ENCODE measurements at regions not wholly inside any gene's neighbourhood (a gene's known extent, or its start where the extent isn't known, plus 50 kb on each side); places are given as distances from the start of the nearest gene placed in this dataset.

DNA sequence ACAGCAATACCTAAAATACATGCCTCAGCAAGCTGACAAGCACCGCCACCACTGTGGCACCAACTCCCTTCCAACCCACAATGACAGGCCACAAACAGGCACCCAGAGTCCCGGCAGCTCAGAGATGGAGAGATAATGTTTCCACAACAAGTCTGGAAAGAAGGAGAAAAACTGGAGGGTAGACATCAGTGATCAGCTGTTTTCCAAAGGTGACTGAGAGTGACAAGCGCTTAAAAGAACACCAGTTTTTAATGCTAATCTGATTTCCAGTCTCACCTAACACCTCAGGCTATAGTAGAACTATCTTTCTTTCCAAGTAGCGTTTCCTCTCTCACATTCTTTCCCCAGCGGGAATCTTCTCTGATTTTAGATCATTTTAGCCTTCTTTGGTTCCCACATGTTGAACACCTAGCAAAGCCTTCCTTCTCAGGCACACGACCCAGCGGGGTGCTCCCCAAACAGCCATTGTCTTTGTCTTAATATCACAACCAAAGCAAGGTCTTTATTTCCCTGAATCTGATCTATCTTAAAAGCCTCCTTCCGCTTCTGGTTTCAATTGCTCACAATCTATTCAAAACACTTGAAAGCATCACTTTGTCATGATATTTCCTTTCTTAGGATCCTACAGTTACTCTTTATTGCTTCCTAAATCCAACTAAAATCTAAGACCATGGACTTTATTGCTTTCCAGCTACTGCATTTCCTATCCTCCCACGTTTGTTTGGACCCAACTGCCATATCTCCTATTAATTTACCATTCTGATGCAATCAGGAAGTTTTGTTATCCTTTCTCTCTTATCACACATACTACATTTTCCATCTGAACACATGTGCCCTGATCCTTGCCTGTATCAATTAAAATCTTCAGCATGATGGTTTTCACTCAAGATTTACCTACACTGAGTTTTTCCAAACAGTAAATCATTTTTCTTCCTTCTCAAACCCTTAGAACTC, 282.7 kb downstream of the ADGB start:
- DNase-seq (ENCODE audit: low spot score in 2 of 2) (no peak), ATAC-seq (ENCODE audit: low read depth) (no peak)
- H3K27me3 Mint-ChIP-seq, result peaks cover 5% of the 10 kb centered on the region

GRCh38 chr6:146883640-146884531, 285.1 kb downstream of the ADGB start:
- DNase-seq (ENCODE audit: low spot score in 2 of 2) (no peak), ATAC-seq (ENCODE audit: low read depth) (no peak)
- Mint-ChIP-seq H3K36me3 (no peaks in the 10 kb centered on the region), H3K27me3 (peaks cover 5% of the 10 kb centered on the region), H3K4me1 (no peaks in the 10 kb centered on the region), H3K27ac (no peak overlapping the region), H3K9me3 (no peaks in the 10 kb centered on the region), H3K4me3 (no peak overlapping the region)

More for the DNA sequence above, 282.7 kb downstream of the ADGB start:
- no peaks in the 10 kb centered on the region for H3K36me3 Mint-ChIP-seq
- H3K27ac Mint-ChIP-seq, result no peak overlapping the region
- H3K4me3 Mint-ChIP-seq, result no peak overlapping the region
- peaks cover 7% of the 10 kb centered on the region for H3K4me1 Mint-ChIP-seq
- no peaks in the 10 kb centered on the region for H3K9me3 Mint-ChIP-seq

DNA sequence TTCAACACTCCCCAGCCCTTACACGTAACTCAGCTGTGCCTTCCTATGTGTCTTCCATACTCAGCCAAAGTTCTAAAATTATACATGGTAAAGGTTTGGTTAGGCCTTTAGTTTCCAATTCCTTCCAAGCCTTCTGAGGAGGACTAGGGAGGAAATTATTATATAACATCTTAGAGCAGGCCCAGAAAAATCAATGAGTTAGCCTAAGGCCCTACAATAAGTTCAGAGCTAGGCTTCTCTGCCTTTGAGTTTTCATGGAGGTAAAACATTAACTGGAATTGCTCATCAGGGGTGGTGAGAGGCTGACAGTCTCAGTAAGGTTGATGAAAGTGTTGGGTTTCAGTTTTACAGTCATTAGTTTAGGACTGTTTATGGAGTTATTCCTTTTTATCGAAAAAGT, 286.0 kb downstream of the ADGB start:
- no peak for ATAC-seq (ENCODE audit: low read depth)
- Mint-ChIP-seq H3K36me3 (no peaks in the 10 kb centered on the region), H3K4me1 (no peaks in the 10 kb centered on the region)

DNA sequence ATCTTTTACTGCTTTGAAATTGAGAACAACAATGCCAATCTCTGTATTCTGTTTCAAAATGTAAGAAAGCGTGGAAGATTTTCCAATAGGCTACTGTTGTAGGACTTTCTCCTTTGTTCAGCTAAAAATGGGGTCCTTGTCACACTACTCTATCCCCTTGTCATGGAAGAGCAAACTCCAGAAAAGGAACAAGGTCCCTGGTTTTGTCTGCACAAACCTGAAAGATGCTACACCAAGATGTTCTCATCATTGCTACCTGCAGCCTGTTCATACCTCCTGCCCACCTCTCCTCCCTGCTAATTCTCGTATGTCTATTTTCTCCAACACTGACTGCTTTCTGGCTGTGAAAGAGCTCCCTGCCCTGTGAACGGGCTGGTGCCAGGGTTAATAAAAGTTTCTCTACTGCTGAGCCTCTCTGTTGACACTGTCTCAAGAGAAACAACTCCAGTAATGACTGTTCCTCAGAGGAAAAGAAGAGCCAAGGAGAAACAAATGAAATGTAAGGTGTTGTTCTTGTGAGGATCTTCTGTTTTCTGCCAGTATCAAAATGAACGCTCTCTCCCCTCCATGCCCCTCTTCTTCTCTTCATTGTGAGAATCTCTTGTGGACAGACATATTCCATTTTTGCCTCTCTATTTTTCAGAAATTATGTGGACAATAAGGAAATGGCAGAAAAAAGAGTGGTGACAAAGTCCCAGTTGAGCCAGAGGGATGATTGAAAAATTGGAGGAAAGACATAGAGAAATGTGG, 287.1 kb downstream of the ADGB start:
- DNase-seq (ENCODE audit: low spot score in 2 of 2) (no peak), ATAC-seq (ENCODE audit: low read depth) (no peak)
- H3K4me3 Mint-ChIP-seq, result no peak overlapping the region
- H3K27me3 Mint-ChIP-seq, result peaks cover 5% of the 10 kb centered on the region
- H3K4me1 Mint-ChIP-seq, result no peaks in the 10 kb centered on the region
- H3K9me3 Mint-ChIP-seq, result no peaks in the 10 kb centered on the region
- H3K36me3 Mint-ChIP-seq, result no peaks in the 10 kb centered on the region
- H3K27ac Mint-ChIP-seq, result no peak overlapping the region

More for the DNA sequence above, 286.0 kb downstream of the ADGB start:
- Mint-ChIP-seq H3K27me3 (peaks cover 5% of the 10 kb centered on the region), H3K9me3 (no peaks in the 10 kb centered on the region), H3K4me3 (no peak overlapping the region), H3K27ac (no peak overlapping the region)
- DNase-seq (ENCODE audit: low spot score in 2 of 2), result no peak

DNA sequence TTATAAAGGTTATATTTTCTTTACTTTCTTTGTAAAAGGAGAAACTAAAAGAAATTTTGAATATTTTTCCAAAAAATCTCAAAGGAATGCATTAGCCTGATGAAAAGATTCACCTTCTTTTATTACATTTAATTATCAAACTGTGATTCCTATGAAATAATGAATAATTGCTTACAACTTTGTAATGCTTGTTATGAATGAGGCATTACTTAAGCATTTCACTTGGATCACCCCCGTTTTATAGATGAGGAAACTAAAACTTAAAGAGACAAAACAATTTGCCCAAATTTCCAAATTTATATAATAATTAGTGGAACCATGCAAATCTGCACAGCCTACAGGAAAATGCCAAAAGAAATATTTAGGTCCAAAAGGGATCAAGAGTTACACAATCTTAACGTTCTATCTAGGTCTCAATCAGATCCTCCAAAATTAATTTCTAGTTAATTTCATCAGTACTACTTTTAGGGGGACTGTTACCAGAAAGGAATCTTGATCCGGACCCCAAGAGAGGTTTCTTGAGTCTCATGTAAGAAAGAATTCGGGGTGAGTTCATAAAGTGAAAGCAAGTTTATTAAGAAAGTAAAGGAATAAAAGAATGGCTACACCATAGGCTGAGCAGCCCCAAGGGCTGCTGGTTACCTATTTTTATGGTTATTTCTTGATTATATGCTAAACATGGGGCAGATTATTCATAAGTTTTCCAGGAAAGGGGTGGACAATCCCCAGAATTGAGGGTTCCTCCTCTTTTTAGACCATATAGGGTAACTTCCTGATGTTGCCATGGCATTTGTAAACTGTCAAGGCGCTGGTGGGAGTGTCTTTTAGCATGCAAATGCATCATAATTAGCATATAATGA, 288.0 kb downstream of the ADGB start:
- H3K36me3 Mint-ChIP-seq, result no peaks in the 10 kb centered on the region
- no peak overlapping the region for H3K27ac Mint-ChIP-seq
- peaks cover 4% of the 10 kb centered on the region for H3K27me3 Mint-ChIP-seq
- H3K9me3 Mint-ChIP-seq, result no peaks in the 10 kb centered on the region
- no peak overlapping the region for H3K4me3 Mint-ChIP-seq
- ATAC-seq (ENCODE audit: low read depth) (no peak), DNase-seq (ENCODE audit: low spot score in 2 of 2) (no peak)
- peaks cover under 1% of the 10 kb centered on the region for H3K4me1 Mint-ChIP-seq

DNA sequence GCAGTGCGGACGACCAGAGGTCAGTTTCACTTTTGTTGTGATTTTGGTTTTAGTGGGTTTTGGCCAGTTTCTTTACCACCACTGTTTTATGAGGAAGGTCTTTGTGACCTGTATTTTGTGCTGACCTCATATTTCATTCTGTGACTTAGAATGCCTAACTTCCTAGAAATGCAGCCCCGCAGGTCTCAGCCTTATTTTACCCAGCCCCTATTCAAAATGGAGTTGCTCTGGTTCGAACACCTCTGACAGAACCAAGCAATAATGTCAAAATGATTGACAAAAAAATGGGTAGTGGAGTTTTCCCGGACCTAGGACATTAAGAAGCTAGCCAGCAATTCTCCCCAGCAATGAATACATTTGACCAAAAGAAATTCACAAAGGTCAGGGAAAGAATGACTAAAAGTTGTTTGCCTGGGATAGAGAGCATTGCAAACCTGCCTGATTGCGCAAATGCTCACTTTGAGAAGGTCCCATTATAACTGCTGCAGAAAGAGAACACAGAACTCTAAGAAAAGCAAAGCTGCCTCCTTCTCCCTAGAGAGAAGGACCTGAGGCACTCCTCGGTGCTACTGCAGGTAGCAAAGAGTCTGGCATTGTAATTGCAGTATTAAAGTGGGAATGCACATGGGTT, 288.8 kb downstream of the ADGB start:
- H3K27me3 Mint-ChIP-seq, result peaks cover 3% of the 10 kb centered on the region
- no peak overlapping the region for H3K27ac Mint-ChIP-seq
- no peaks in the 10 kb centered on the region for H3K9me3 Mint-ChIP-seq
- DNase-seq (ENCODE audit: low spot score in 2 of 2) (no peak), ATAC-seq (ENCODE audit: low read depth) (no peak)
- H3K4me3 Mint-ChIP-seq, result no peak overlapping the region
- no peaks in the 10 kb centered on the region for H3K36me3 Mint-ChIP-seq
- peaks cover 3% of the 10 kb centered on the region for H3K4me1 Mint-ChIP-seq

GRCh38 chr6:146889303-146889702, 290.5 kb downstream of the ADGB start:
- H3K9me3 Mint-ChIP-seq, result no peaks in the 10 kb centered on the region
- no peak for DNase-seq (ENCODE audit: low spot score in 2 of 2)
- H3K4me3 Mint-ChIP-seq, result no peak overlapping the region
- no peak overlapping the region for H3K27ac Mint-ChIP-seq
- H3K36me3 Mint-ChIP-seq, result no peaks in the 10 kb centered on the region
- peaks cover 4% of the 10 kb centered on the region for H3K27me3 Mint-ChIP-seq
- ATAC-seq (ENCODE audit: low read depth), result no peak
- H3K4me1 Mint-ChIP-seq, result peaks cover 5% of the 10 kb centered on the region

DNA sequence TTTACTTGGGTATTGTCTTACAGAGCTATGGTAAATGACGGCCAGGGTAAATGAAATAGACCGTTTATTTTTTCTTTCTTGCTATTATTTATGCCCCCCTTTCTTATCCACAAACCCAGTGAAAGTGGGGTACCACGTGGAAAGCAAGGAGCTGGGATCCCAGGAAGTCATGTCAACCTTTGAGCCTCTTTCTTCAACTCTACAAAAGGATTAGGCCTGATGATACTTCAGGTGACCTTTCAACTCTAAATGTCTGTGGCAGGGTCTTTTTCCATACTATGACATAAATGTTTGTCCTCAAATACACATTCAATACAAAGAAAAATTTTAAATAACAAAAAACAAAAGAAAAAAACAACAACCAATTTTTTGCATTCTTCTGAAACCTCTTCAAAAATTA, 291.4 kb downstream of the ADGB start:
- no peaks in the 10 kb centered on the region for H3K9me3 Mint-ChIP-seq
- H3K4me3 Mint-ChIP-seq, result no peak overlapping the region
- H3K27me3 Mint-ChIP-seq, result peaks cover 12% of the 10 kb centered on the region
- peaks cover 5% of the 10 kb centered on the region for H3K4me1 Mint-ChIP-seq
- no peak for ATAC-seq (ENCODE audit: low read depth)
- no peak for DNase-seq (ENCODE audit: low spot score in 2 of 2)
- no peaks in the 10 kb centered on the region for H3K36me3 Mint-ChIP-seq
- no peak overlapping the region for H3K27ac Mint-ChIP-seq

- ATAC-seq (ENCODE audit: low read depth), result no peak
- H3K9me3 Mint-ChIP-seq, result no peaks in the 10 kb centered on the region
- no peak overlapping the region for H3K27ac Mint-ChIP-seq
- H3K4me1 Mint-ChIP-seq, result peaks cover 5% of the 10 kb centered on the region
- H3K36me3 Mint-ChIP-seq, result no peaks in the 10 kb centered on the region
- no peak for DNase-seq (ENCODE audit: low spot score in 2 of 2)
- no peak overlapping the region for H3K4me3 Mint-ChIP-seq
- peaks cover 13% of the 10 kb centered on the region for H3K27me3 Mint-ChIP-seq
Measured at GRCh38 chr6:146890644-146891434, 292.1 kb downstream of the ADGB start.

DNA sequence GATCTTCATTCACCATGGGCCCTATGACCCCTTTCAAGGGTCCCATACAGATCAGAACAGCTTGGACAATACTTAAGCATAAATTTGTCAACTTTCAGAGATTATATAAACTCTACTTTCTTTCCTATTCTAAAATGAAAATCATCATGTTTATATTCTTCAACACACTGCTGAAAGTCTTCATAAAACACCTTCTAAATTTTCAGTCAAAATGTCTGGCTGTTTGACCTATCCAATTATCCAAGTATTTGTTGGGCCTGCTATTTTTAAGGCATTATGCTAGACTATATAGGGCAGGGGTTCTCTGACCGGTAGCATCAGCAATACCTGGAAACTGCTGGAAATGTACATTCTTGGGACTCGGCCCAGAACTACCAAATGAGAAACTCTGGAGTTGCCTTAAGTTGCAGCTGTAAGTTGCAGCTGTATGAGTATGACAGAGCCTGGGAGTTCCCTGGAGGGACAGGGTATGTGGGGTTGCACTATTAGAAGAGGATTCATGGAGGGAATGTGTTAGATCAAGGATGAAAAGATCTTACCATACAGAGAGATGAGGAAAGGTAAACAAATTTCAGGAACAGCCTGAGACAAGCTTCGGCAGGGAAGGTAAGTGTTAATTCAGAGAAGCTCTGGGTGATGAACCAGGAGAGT, 293.0 kb downstream of the ADGB start:
- H3K4me3 Mint-ChIP-seq, result no peak overlapping the region
- peaks cover 14% of the 10 kb centered on the region for H3K27me3 Mint-ChIP-seq
- DNase-seq (ENCODE audit: low spot score in 2 of 2) (no peak), ATAC-seq (ENCODE audit: low read depth) (no peak)
- peaks cover 5% of the 10 kb centered on the region for H3K4me1 Mint-ChIP-seq
- H3K27ac Mint-ChIP-seq, result no peak overlapping the region
- H3K36me3 Mint-ChIP-seq, result no peaks in the 10 kb centered on the region
- H3K9me3 Mint-ChIP-seq, result no peaks in the 10 kb centered on the region

GRCh38 chr6:146892283-146892612, 293.5 kb downstream of the ADGB start:
- H3K27ac Mint-ChIP-seq, result no peak overlapping the region
- H3K27me3 Mint-ChIP-seq, result peaks cover 14% of the 10 kb centered on the region
- ATAC-seq (ENCODE audit: low read depth) (no peak), DNase-seq (ENCODE audit: low spot score in 2 of 2) (no peak)
- H3K4me1 Mint-ChIP-seq, result peaks cover 5% of the 10 kb centered on the region
- no peaks in the 10 kb centered on the region for H3K9me3 Mint-ChIP-seq
- no peaks in the 10 kb centered on the region for H3K36me3 Mint-ChIP-seq
- H3K4me3 Mint-ChIP-seq, result no peak overlapping the region

Data from memory B cell (primary cell).